Loucy (cell line): ENCODE measurements at regions not wholly inside any gene's neighbourhood (a gene's known extent, or its start where the extent isn't known, plus 50 kb on each side); places are given as distances from the start of the nearest gene placed in this dataset.
"Not testable (repeated sequence)": the region's sequence is repeated elsewhere in the genome, so short reads cannot be mapped to it uniquely, and the experiment has no call there.

ENCODE experiments used
- H2AFZ ChIP-seq: fragments of 200-600 bp; sonication (generic); 2 replicates; pipeline ENCODE4 v1.6.0; 2016; ENCODE audit warnings: antibody characterized with exemption, mild to moderate bottlenecking, low read length, moderate library complexity
- H3F3A ChIP-seq: fragments of 200-600 bp; 2 replicates; pipeline ENCODE4 v1.6.0; 2016; ENCODE audit warnings: antibody characterized with exemption, low read depth, mild to moderate bottlenecking
- H3K27me3 ChIP-seq: fragments of 200-600 bp; sonication (generic); 2 replicates; pipeline ENCODE4 v1.6.1; 2014; ENCODE audit warnings: low read length, mild to moderate bottlenecking; ENCODE audit not compliant: insufficient read depth, poor library complexity, severe bottlenecking
- H3K36me3 ChIP-seq: fragments of 200-600 bp; sonication (generic); 2 replicates; pipeline ENCODE4 v1.6.1; 2016; ENCODE audit warnings: low read length; ENCODE audit not compliant: insufficient read depth
- H3K4me1 ChIP-seq: fragments of 200-600 bp; sonication (generic); 2 replicates; pipeline ENCODE4 v1.5.1; 2014; ENCODE audit warnings: low read length, mild to moderate bottlenecking; ENCODE audit not compliant: insufficient read depth, poor library complexity, severe bottlenecking
- H3K4me2 ChIP-seq: fragments of 200-600 bp; sonication (generic); 2 replicates; pipeline ENCODE4 v1.6.0; 2014; ENCODE audit warnings: antibody characterized with exemption, low read length, low read depth, mild to moderate bottlenecking; ENCODE audit not compliant: poor library complexity, severe bottlenecking
- H3K4me3 ChIP-seq: fragments of 200-600 bp; sonication (generic); 2 replicates; pipeline ENCODE4 v1.5.1; 2014; ENCODE audit warnings: low read length, mild to moderate bottlenecking, mixed read lengths; ENCODE audit not compliant: poor library complexity, severe bottlenecking
- H3K79me2 ChIP-seq: fragments of 200-600 bp; sonication (generic); 2 replicates; pipeline ENCODE4 v1.6.1; 2014; ENCODE audit warnings: low read length; ENCODE audit not compliant: insufficient read depth
- H3K9ac ChIP-seq: fragments of 200-600 bp; sonication (generic); 2 replicates; pipeline ENCODE4 v1.6.0; 2014; ENCODE audit warnings: mild to moderate bottlenecking, low read depth, low read length, moderate library complexity; ENCODE audit not compliant: poor library complexity, severe bottlenecking
- H3K9me2 ChIP-seq: fragments of 200-600 bp; sonication (generic); replicated peaks from 2 replicates; pipeline ENCODE4 v1.6.1; 2016; ENCODE audit warnings: low read depth, low read length, mixed read lengths
- H3K9me3 ChIP-seq: fragments of 200-600 bp; sonication (generic); 2 replicates; pipeline ENCODE4 v1.6.1; 2014; ENCODE audit warnings: mild to moderate bottlenecking, antibody characterized with exemption, low read length, low read depth; ENCODE audit not compliant: insufficient read depth
- H4K20me1 ChIP-seq: fragments of 200-600 bp; sonication (generic); 2 replicates; pipeline ENCODE4 v1.6.0; 2014; ENCODE audit warnings: antibody characterized with exemption, low read length, mild to moderate bottlenecking; ENCODE audit not compliant: insufficient read depth, poor library complexity, severe bottlenecking
- EZH2phosphoT487 ChIP-seq: fragments of 200-600 bp; IDR thresholded peaks from 2 replicates; pipeline ENCODE4 v1.6.1; 2018; ENCODE audit warnings: antibody characterized with exemption, mild to moderate bottlenecking, moderate library complexity, borderline replicate concordance
- TF ChIP-seq, protein P1 (sequence below): fragments of 200-600 bp; sonication (generic); conservative IDR thresholded peaks from 2 replicates; pipeline ENCODE4 v1.5.1; 2014; ENCODE audit warnings: mild to moderate bottlenecking, antibody characterized with exemption, low read length

- H3K9ac ChIP-seq, result no peak overlapping the region
- no peaks in the 10 kb centered on the region for H3K27me3 ChIP-seq
- H3K9me3 ChIP-seq, result peaks cover 14% of the 10 kb centered on the region; the same call in 1 of the 2 replicates
- H3K79me2 ChIP-seq, result no peaks in the 10 kb centered on the region
- H3K4me3 ChIP-seq, result no peak overlapping the region
- H3K36me3 ChIP-seq, result no peaks in the 10 kb centered on the region
- H3K9me2 ChIP-seq, result no peaks in the 10 kb centered on the region
- no peak overlapping the region for H3K4me2 ChIP-seq
- H2AFZ ChIP-seq, result no peak overlapping the region
- TF ChIP-seq EZH2phosphoT487, result no peak
- TF ChIP-seq, protein P1, sequence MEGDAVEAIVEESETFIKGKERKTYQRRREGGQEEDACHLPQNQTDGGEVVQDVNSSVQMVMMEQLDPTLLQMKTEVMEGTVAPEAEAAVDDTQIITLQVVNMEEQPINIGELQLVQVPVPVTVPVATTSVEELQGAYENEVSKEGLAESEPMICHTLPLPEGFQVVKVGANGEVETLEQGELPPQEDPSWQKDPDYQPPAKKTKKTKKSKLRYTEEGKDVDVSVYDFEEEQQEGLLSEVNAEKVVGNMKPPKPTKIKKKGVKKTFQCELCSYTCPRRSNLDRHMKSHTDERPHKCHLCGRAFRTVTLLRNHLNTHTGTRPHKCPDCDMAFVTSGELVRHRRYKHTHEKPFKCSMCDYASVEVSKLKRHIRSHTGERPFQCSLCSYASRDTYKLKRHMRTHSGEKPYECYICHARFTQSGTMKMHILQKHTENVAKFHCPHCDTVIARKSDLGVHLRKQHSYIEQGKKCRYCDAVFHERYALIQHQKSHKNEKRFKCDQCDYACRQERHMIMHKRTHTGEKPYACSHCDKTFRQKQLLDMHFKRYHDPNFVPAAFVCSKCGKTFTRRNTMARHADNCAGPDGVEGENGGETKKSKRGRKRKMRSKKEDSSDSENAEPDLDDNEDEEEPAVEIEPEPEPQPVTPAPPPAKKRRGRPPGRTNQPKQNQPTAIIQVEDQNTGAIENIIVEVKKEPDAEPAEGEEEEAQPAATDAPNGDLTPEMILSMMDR, result no peak
- H3F3A ChIP-seq, result no peaks in the 10 kb centered on the region
- no peaks in the 10 kb centered on the region for H3K4me1 ChIP-seq
- H4K20me1 ChIP-seq, result no peaks in the 10 kb centered on the region
These were observed 66.3 kb upstream of the SYN3 start for GRCh38 chr22:33124471-33124870.

GRCh38 chr22:33122439-33122838 lies 64.3 kb upstream of the SYN3 start:
- not testable (repeated sequence) for H3K27me3 ChIP-seq

GRCh38 chr22:33119044-33119443 lies 60.9 kb upstream of the SYN3 start:
- peaks cover 15% of the 10 kb centered on the region; the same call in 1 of the 2 replicates for H3K9me3 ChIP-seq
- H3K36me3 ChIP-seq, result no peaks in the 10 kb centered on the region
- no peaks in the 10 kb centered on the region for H3F3A ChIP-seq
- no peak for TF ChIP-seq EZH2phosphoT487
- TF ChIP-seq, protein P1, result no peak
- no peaks in the 10 kb centered on the region for H3K79me2 ChIP-seq
- H3K27me3 ChIP-seq, result no peaks in the 10 kb centered on the region
- H3K9me2 ChIP-seq, result no peaks in the 10 kb centered on the region
- no peak overlapping the region for H3K4me2 ChIP-seq
- H3K4me3 ChIP-seq, result no peak overlapping the region
- H4K20me1 ChIP-seq, result no peaks in the 10 kb centered on the region
- H2AFZ ChIP-seq, result no peak overlapping the region
- no peak overlapping the region for H3K9ac ChIP-seq
- H3K4me1 ChIP-seq, result no peaks in the 10 kb centered on the region

More at GRCh38 chr22:33122439-33122838, 64.3 kb upstream of the SYN3 start:
- H4K20me1 ChIP-seq, H2AFZ ChIP-seq, H3F3A ChIP-seq, H3K9ac ChIP-seq, H3K4me3 ChIP-seq, H3K79me2 ChIP-seq, H3K4me2 ChIP-seq, H3K9me2 ChIP-seq, H3K36me3 ChIP-seq, H3K4me1 ChIP-seq: not testable (repeated sequence)
- H3K9me3 ChIP-seq, result peaks cover 14% of the 10 kb centered on the region; the same call in 1 of the 2 replicates

- Histone ChIP-seq H3K9me3 (peaks cover 9% of the 10 kb centered on the region; the same call in 1 of the 2 replicates), H3F3A (no peaks in the 10 kb centered on the region), H3K9ac (no peak overlapping the region), H3K79me2 (no peaks in the 10 kb centered on the region), H3K4me2 (no peak overlapping the region), H3K27me3 (no peaks in the 10 kb centered on the region), H3K4me3 (no peak overlapping the region), H3K9me2 (no peaks in the 10 kb centered on the region), H4K20me1 (no peaks in the 10 kb centered on the region), H3K4me1 (no peaks in the 10 kb centered on the region), H2AFZ (no peak overlapping the region), H3K36me3 (no peaks in the 10 kb centered on the region)
- TF ChIP-seq, protein P1, result no peak
- no peak for TF ChIP-seq EZH2phosphoT487
These were observed 59.6 kb upstream of the SYN3 start for GRCh38 chr22:33117821-33118220.
